Tibial nerve (tissue), 4 donors: ENCODE measurements at regions not wholly inside any gene's neighbourhood (a gene's known extent, or its start where the extent isn't known, plus 50 kb on each side); places are given as distances from the start of the nearest gene placed in this dataset.

Experiments used
- DNase-seq, 2 donors: peaks; one replicate each; pipeline ENCODE4 v3.0.0-alpha.2; 2019; ENCODE audit warnings: low spot score in 2 of 2
- H3K27ac ChIP-seq, 4 donors: fragments of 200-600 bp; sonication (generic) in 3 of 4; one replicate each; pipeline ENCODE4 v1.5.1; 2017 to 2019; ENCODE audit warnings: mild to moderate bottlenecking in 1 of 4
- H3K27me3 ChIP-seq, 2 donors: fragments of 200-600 bp; sonication (generic) in 1 of 2; one replicate each; pipeline versions ENCODE4 v1.5.1 to v1.6.0; 2017 to 2019
- H3K36me3 ChIP-seq, 3 donors: fragments of 200-600 bp; sonication (generic); one replicate each; pipeline ENCODE4 v1.5.1; 2018 to 2019
- H3K4me1 ChIP-seq, 4 donors: fragments of 200-600 bp; sonication (generic) in 3 of 4; one replicate each; pipeline ENCODE4 v1.5.1; 2017 to 2019
- H3K4me3 ChIP-seq, 4 donors: fragments of 200-600 bp; sonication (generic) in 3 of 4; one replicate each; pipeline ENCODE4 v1.5.1; 2017 to 2019; ENCODE audit warnings: mild to moderate bottlenecking in 1 of 4, moderate library complexity in 1 of 4
- H3K9me3 ChIP-seq, 4 donors: fragments of 200-600 bp; sonication (generic) in 3 of 4; one replicate each; pipeline ENCODE4 v1.5.1; 2017 to 2019
- EP300 ChIP-seq, 2 donors: sonication (generic); formaldehyde crosslinking; IDR thresholded peaks; one replicate each; pipeline ENCODE4 v1.6.1; 2017; ENCODE audit warnings: antibody characterized with exemption in 2 of 2, mild to moderate bottlenecking in 1 of 2
- POLR2A ChIP-seq, 2 donors: fragments of 450-650 bp; IDR thresholded peaks; one replicate each; pipeline ENCODE4 v1.6.1; 2017; ENCODE audit warnings: antibody characterized with exemption in 2 of 2, mild to moderate bottlenecking in 2 of 2, moderate library complexity in 2 of 2
- WGBS, 2 donors: methylation state at CpG; one replicate each; pipeline ENCODE4 v1.1.5; 2018; 5-methylcytosine and 5-hydroxymethylcytosine counted together
- TF ChIP-seq, protein P1 (sequence below), 5 experiments: fragments of 200-600 bp in 3 of 5; fragments of 450-650 bp in 2 of 5; sonication (generic) in 3 of 5; IDR thresholded peaks; one replicate each; pipeline ENCODE4 v1.5.1; 2016 to 2019; ENCODE audit warnings: antibody characterized with exemption in 5 of 5, mild to moderate bottlenecking in 3 of 5, moderate library complexity in 2 of 5

DNA sequence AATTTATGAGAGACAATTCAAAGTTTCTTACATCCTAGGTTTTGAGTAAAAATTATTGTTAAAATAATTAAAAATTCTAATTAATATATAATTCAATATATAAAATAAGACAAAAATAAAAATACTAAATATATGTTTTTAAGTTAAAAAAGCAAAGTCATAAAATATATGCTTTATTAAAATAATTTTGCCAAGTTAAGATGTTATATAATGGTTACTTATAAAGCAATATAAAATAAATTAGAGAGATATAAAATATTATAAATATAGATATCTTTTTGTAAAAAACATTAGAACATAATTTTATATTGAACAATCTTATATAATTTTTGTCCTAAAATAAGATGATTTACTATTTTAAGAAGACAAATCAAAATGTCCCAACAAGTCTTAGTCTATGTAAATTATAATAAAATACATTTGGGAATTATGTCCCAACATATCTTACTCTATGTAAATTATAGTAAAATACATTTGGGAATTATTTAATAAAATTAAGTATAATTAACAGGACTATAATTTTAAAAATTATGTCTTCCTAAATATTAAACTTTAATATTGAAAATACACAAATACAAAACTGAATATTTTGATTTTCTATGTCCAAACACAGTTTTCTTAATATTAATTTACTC is 67.7 kb upstream of the TOP3B start:
- H3K4me1 ChIP-seq = no peaks in the 10 kb centered on the region
- H3K27ac ChIP-seq = no peak overlapping the region
- H3K27me3 ChIP-seq = no peaks in the 10 kb centered on the region
- no peaks in the 10 kb centered on the region for H3K36me3 ChIP-seq
- H3K4me3 ChIP-seq = no peak overlapping the region
- no peaks in the 10 kb centered on the region for H3K9me3 ChIP-seq
- DNase-seq = no peak
- TF ChIP-seq, protein P1, sequence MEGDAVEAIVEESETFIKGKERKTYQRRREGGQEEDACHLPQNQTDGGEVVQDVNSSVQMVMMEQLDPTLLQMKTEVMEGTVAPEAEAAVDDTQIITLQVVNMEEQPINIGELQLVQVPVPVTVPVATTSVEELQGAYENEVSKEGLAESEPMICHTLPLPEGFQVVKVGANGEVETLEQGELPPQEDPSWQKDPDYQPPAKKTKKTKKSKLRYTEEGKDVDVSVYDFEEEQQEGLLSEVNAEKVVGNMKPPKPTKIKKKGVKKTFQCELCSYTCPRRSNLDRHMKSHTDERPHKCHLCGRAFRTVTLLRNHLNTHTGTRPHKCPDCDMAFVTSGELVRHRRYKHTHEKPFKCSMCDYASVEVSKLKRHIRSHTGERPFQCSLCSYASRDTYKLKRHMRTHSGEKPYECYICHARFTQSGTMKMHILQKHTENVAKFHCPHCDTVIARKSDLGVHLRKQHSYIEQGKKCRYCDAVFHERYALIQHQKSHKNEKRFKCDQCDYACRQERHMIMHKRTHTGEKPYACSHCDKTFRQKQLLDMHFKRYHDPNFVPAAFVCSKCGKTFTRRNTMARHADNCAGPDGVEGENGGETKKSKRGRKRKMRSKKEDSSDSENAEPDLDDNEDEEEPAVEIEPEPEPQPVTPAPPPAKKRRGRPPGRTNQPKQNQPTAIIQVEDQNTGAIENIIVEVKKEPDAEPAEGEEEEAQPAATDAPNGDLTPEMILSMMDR (IDR thresholded peaks at IDR 0.05) = no peak
- TF ChIP-seq POLR2A (IDR thresholded peaks at IDR 0.05) (no peak), EP300 (IDR thresholded peaks at IDR 0.05) (no peak)

DNA sequence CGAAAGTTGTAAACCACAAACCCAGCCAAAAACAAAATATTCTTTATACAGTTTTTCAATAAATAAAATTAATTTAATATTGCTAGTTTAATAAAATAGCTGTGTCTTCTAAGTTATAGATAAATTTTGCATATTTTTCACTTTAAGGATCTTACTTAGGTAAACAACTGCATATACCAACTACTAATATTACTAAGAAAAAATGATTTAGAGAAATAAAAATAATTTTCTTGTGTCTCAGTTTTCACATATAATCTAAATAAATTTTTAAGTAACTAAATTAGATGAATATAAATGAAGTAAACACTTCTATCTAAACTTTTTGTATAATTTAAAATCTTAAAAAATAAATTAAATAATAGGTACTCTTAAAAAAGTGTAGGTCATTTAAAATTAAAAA is 67.1 kb upstream of the TOP3B start:
- H3K4me3 ChIP-seq = no peak overlapping the region
- H3K27me3 ChIP-seq = no peaks in the 10 kb centered on the region
- 48 to 78% methylated on average over 1 of the region's 1 CpG for WGBS, 2 donors
- TF ChIP-seq, protein P1 (IDR thresholded peaks at IDR 0.05) = no peak
- no peak for TF ChIP-seq EP300 (IDR thresholded peaks at IDR 0.05)
- TF ChIP-seq POLR2A (IDR thresholded peaks at IDR 0.05) = no peak
- no peaks in the 10 kb centered on the region for H3K9me3 ChIP-seq
- no peaks in the 10 kb centered on the region for H3K36me3 ChIP-seq
- DNase-seq = no peak
- no peaks in the 10 kb centered on the region for H3K4me1 ChIP-seq
- H3K27ac ChIP-seq = no peak overlapping the region

DNA sequence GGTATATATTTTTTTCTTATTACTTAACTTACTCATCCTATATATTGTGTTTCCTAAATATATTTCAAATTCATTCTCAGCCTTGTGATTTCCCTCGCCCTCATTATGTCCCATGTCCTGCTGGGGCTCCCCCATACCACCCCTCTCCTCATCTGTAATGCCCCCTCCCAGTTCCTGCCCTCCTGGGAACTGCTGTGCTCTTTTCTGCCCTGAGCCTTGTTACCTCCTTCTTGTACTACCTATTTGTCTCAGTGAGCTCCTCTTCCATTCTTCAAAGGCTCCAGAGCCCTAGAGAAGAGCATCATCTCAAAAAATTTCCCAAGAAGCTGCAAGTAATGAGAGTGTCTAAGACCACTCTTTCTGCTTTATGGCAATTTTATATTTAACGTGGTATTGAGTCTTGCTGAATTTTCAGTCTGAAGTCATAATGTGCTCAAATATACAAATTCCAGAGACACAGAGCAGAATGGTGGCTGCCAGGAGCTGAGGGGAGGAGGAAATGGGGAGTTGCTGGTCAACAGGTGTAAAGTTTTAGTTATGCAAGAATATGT is 66.5 kb upstream of the TOP3B start:
- no peak overlapping the region for H3K27ac ChIP-seq
- DNase-seq = no peak
- TF ChIP-seq, protein P1 (IDR thresholded peaks at IDR 0.05) = no peak
- no peak for TF ChIP-seq EP300 (IDR thresholded peaks at IDR 0.05)
- no peak for TF ChIP-seq POLR2A (IDR thresholded peaks at IDR 0.05)
- H3K9me3 ChIP-seq = no peaks in the 10 kb centered on the region
- H3K36me3 ChIP-seq = no peaks in the 10 kb centered on the region
- H3K4me1 ChIP-seq = no peaks in the 10 kb centered on the region
- no peaks in the 10 kb centered on the region for H3K27me3 ChIP-seq
- H3K4me3 ChIP-seq = no peak overlapping the region
- WGBS, 2 donors = 36 to 46% methylated on average over 2 of the region's 2 CpGs

DNA sequence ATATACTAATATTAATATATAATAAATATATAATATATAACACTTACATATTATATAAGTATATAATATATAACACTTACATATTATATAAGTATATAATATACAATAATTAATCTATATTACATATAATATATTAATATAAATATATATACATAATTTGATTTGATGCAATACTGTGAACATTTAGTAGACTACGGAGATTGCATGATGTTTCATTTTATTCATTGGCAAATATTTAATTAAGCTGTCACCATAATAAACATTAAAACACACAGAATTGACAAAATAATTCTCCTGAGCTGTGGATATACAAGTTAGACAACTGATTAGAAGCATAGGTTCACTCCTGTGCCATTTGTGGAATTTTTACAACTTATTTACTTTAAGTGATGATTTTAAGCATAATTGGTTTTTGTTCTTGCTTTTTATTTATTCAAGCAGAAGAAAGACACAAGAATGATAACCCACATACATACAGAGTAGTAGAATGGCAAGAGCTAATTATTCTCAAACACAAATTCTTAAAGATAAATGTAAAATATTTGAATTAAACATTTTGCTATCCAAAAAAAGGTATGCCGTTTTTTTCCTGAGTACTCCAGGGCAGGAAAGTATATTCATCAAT is 65.8 kb upstream of the TOP3B start:
- H3K27me3 ChIP-seq = no peaks in the 10 kb centered on the region
- no peak overlapping the region for H3K27ac ChIP-seq
- no peak overlapping the region for H3K4me3 ChIP-seq
- H3K36me3 ChIP-seq = no peaks in the 10 kb centered on the region
- H3K4me1 ChIP-seq = no peaks in the 10 kb centered on the region
- 78 to 82% methylated on average over 2 of the region's 2 CpGs for WGBS, 2 donors
- H3K9me3 ChIP-seq = no peaks in the 10 kb centered on the region
- DNase-seq = no peak
- TF ChIP-seq, protein P1 (IDR thresholded peaks at IDR 0.05) = no peak
- TF ChIP-seq EP300 (IDR thresholded peaks at IDR 0.05) (no peak), POLR2A (IDR thresholded peaks at IDR 0.05) (no peak)

- no peaks in the 10 kb centered on the region for H3K27me3 ChIP-seq
- 75 to 77% methylated on average over 4 of the region's 4 CpGs for WGBS, 2 donors
- no peaks in the 10 kb centered on the region for H3K4me1 ChIP-seq
- H3K36me3 ChIP-seq = no peaks in the 10 kb centered on the region
- no peak for DNase-seq
- H3K27ac ChIP-seq = no peak overlapping the region
- no peaks in the 10 kb centered on the region for H3K9me3 ChIP-seq
- no peak overlapping the region for H3K4me3 ChIP-seq
- no peak for TF ChIP-seq EP300 (IDR thresholded peaks at IDR 0.05)
- no peak for TF ChIP-seq POLR2A (IDR thresholded peaks at IDR 0.05)
- TF ChIP-seq, protein P1 (IDR thresholded peaks at IDR 0.05) = no peak
Measured at GRCh38 chr22:22047776-22048175, 65.2 kb upstream of the TOP3B start.
